H4 (cell line): ENCODE measurements at regions not wholly inside any gene's neighbourhood (a gene's known extent, or its start where the extent isn't known, plus 50 kb on each side); places are given as distances from the start of the nearest gene placed in this dataset.

Experiments used
- DNase-seq: peaks from one replicate; pipeline ENCODE4 v3.0.0-alpha.2; 2015; ENCODE audit warnings: low spot score

GRCh38 chr1:10897321-10897980 lies 101.0 kb upstream of the CASZ1 start:
- no peak for DNase-seq

GRCh38 chr1:10897981-10898728 lies 101.7 kb upstream of the CASZ1 start:
- peak; percentile 53 for DNase-seq

GRCh38 chr1:10898921-10899320 lies 102.5 kb upstream of the CASZ1 start:
- no peak for DNase-seq

GRCh38 chr1:10899490-10900250 lies 103.2 kb upstream of the CASZ1 start:
- DNase-seq = peak; percentile 36

- DNase-seq = peak; percentile 28
Measured at GRCh38 chr1:10900251-10900651, 103.8 kb upstream of the CASZ1 start.

GRCh38 chr1:10900691-10901090 lies 104.2 kb upstream of the CASZ1 start:
- peak; percentile 33 for DNase-seq

- DNase-seq = peak; percentile 53
Measured at GRCh38 chr1:10901091-10901890, 104.8 kb upstream of the CASZ1 start.

GRCh38 chr1:10901891-10902805 lies 105.7 kb upstream of the CASZ1 start:
- DNase-seq = no peak

GRCh38 chr1:10903421-10903820 lies 107.0 kb upstream of the CASZ1 start:
- DNase-seq = no peak

GRCh38 chr1:10903821-10904220 lies 107.4 kb upstream of the CASZ1 start:
- no peak for DNase-seq

- DNase-seq = no peak
Measured at GRCh38 chr1:10904396-10905358, 107.8 kb upstream of the TARDBP start.

- no peak for DNase-seq
Measured at GRCh38 chr1:10905841-10906655, 106.4 kb upstream of the TARDBP start.

GRCh38 chr1:10906866-10907519 lies 105.5 kb upstream of the TARDBP start:
- no peak for DNase-seq

GRCh38 chr1:10908266-10908665 lies 104.2 kb upstream of the TARDBP start:
- DNase-seq = no peak

GRCh38 chr1:10909697-10910680 lies 102.5 kb upstream of the TARDBP start:
- peak; percentile 47 for DNase-seq

- no peak for DNase-seq
Measured at GRCh38 chr1:10910681-10911489, 101.6 kb upstream of the TARDBP start.
